ENCODE measurements at regions not wholly inside any gene's neighbourhood (a gene's known extent, or its start where the extent isn't known, plus 50 kb on each side); places are given as distances from the start of the nearest gene placed in this dataset.

- no peak for ATAC-seq
- no peak for TF ChIP-seq POU6F1 (CRISPR knock-in tag; IDR thresholded peaks at IDR 0.05; ENCODE audit: borderline replicate concordance, low read depth)
- no peak for TF ChIP-seq ZNF565 (CRISPR knock-in tag; conservative IDR thresholded peaks at IDR 0.05; ENCODE audit: low read depth)
- no peak for TF ChIP-seq TOX (CRISPR knock-in tag; IDR thresholded peaks at IDR 0.05; ENCODE audit: borderline replicate concordance)
- TF ChIP-seq GLIS3 (CRISPR knock-in tag; IDR thresholded peaks at IDR 0.05), result no peak
- no peak for TF ChIP-seq CSDC2 (CRISPR knock-in tag; IDR thresholded peaks at IDR 0.05)
- no peak for TF ChIP-seq TSHZ2 (CRISPR knock-in tag; IDR thresholded peaks at IDR 0.05)
Measured at GRCh38 chr3:156620901-156621300, 53.5 kb upstream of the TIPARP start.

- TF ChIP-seq CREB5 (CRISPR knock-in tag; IDR thresholded peaks at IDR 0.05; ENCODE audit: low read depth) (no peak), GLIS3 (CRISPR knock-in tag; IDR thresholded peaks at IDR 0.05) (no peak), ARNTL (CRISPR knock-in tag; IDR thresholded peaks at IDR 0.05; ENCODE audit: borderline replicate concordance, low read depth) (no peak), ZC3H10 (CRISPR knock-in tag; IDR thresholded peaks at IDR 0.05) (no peak), PATZ1 (CRISPR knock-in tag; IDR thresholded peaks at IDR 0.05; ENCODE audit: borderline replicate concordance) (no peak), TOX (CRISPR knock-in tag; IDR thresholded peaks at IDR 0.05; ENCODE audit: borderline replicate concordance) (no peak), CSRNP3 (CRISPR knock-in tag; IDR thresholded peaks at IDR 0.05) (no peak), OSR1 (CRISPR knock-in tag; IDR thresholded peaks at IDR 0.05) (no peak), RARB (CRISPR knock-in tag; IDR thresholded peaks at IDR 0.05) (no peak), TCF4 (CRISPR knock-in tag; IDR thresholded peaks at IDR 0.05; ENCODE audit: borderline replicate concordance) (no peak), ZFP3 (CRISPR knock-in tag; IDR thresholded peaks at IDR 0.05) (no peak), ZFP30 (CRISPR knock-in tag; IDR thresholded peaks at IDR 0.05) (no peak), ZNF8 (CRISPR knock-in tag; IDR thresholded peaks at IDR 0.05) (no peak)
- ATAC-seq, result no peak
Measured at GRCh38 chr3:156620260-156620659, 54.1 kb upstream of the TIPARP start.

GRCh38 chr3:156619376-156619775 is 55.0 kb upstream of the TIPARP start:
- no peak for TF ChIP-seq SNAI2 (CRISPR knock-in tag; IDR thresholded peaks at IDR 0.05)
- no peak for TF ChIP-seq ZC3H10 (CRISPR knock-in tag; IDR thresholded peaks at IDR 0.05)
- TF ChIP-seq ESRRG (CRISPR knock-in tag; IDR thresholded peaks at IDR 0.05), result no peak
- TF ChIP-seq ZNF565 (CRISPR knock-in tag; conservative IDR thresholded peaks at IDR 0.05; ENCODE audit: low read depth), result no peak
- ATAC-seq, result no peak

GRCh38 chr3:156617781-156618180 is 56.6 kb upstream of the TIPARP start:
- ATAC-seq, result no peak
- TF ChIP-seq CSRNP3 (CRISPR knock-in tag; IDR thresholded peaks at IDR 0.05), result no peak
- no peak for TF ChIP-seq ESRRG (CRISPR knock-in tag; IDR thresholded peaks at IDR 0.05)
- no peak for TF ChIP-seq ZFP3 (CRISPR knock-in tag; IDR thresholded peaks at IDR 0.05)
- TF ChIP-seq TSHZ2 (CRISPR knock-in tag; IDR thresholded peaks at IDR 0.05), result no peak
- TF ChIP-seq PPARA (CRISPR knock-in tag; IDR thresholded peaks at IDR 0.05; ENCODE audit: borderline replicate concordance), result no peak
- no peak for TF ChIP-seq OSR1 (CRISPR knock-in tag; IDR thresholded peaks at IDR 0.05)
- no peak for TF ChIP-seq BACH2 (CRISPR knock-in tag; IDR thresholded peaks at IDR 0.05; ENCODE audit: borderline replicate concordance)
- no peak for TF ChIP-seq ZFP30 (CRISPR knock-in tag; IDR thresholded peaks at IDR 0.05)
